Pons (tissue), 1 donor: ENCODE measurements at regions not wholly inside any gene's neighbourhood (a gene's known extent, or its start where the extent isn't known, plus 50 kb on each side); places are given as distances from the start of the nearest gene placed in this dataset.
"Not testable (repeated sequence)": the region's sequence is repeated elsewhere in the genome, so short reads cannot be mapped to it uniquely, and the experiment has no call there.

Experiments used
- DNase-seq: peaks from one replicate; pipeline ENCODE4 v3.0.0-alpha.2; 2016; ENCODE audit warnings: low spot score

DNA sequence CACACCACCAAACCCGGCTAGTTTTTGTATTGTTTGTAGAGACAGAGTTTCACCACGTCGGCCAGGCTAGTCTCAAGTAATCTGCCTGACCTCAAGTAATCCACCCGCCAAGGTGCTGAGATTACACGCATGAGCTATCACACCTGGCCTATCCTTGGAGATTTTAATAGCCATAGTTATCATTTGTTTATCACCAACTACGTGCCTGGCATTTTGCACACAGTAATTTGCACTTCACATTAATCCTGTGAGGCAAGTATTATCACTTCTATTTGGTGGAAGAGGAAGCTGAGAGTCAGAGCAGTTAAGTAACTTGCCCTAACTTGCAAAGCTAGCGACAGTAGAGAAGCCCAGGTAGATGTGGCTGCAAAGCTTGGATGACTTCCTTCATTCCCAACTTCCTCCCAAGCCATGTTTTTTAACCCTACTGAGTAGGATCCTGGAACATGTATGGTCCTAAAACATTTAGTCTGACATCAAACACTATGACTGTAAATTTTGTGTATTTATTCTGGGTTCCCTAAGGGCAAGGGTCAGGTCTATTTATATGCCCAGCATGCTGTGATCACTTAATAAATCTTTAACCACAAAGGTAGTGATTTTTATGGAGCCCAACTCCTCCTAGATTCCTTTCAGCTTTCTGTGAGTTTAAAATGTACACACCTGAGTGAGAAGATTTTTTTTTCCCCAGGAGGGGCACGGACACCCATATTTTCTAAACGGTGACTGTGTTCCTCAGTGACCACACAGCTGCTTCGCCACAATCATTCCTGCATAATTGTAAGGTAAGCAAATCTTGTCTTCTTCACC lies 100.2 kb upstream of the RAI14 start:
- no peak for DNase-seq

- DNase-seq = no peak
Observed at GRCh38 chr5:34556509-34556782, 99.7 kb upstream of the RAI14 start.

- DNase-seq = not testable (repeated sequence)
Observed at GRCh38 chr5:34561581-34561980, 94.5 kb upstream of the RAI14 start.

- no peak for DNase-seq
Observed at GRCh38 chr5:34562791-34563190, 93.3 kb upstream of the RAI14 start.

DNA sequence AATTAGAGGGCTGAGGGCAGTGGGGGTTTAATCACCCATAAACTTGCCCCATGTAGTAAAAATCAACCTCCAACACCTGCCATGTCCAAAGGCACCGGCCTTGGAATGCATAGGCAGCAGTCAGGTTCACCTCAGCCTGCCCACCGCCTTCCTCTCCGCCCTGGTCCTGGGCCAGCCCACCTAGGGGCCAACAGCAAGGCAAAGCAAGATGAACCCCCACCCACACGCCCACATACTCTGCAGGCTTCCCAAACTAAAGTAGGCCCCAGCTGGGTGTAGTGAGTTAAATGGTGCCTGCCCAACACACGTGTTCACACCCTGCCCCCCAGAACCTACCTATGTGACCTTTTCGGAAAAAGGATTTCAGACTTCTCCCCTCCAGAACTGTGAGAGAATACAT lies 92.9 kb upstream of the RAI14 start:
- no peak for DNase-seq

GRCh38 chr5:34563931-34564709 lies 92.0 kb upstream of the RAI14 start:
- DNase-seq = no peak

GRCh38 chr5:34564710-34565235 lies 91.4 kb upstream of the RAI14 start:
- DNase-seq = no peak

DNA sequence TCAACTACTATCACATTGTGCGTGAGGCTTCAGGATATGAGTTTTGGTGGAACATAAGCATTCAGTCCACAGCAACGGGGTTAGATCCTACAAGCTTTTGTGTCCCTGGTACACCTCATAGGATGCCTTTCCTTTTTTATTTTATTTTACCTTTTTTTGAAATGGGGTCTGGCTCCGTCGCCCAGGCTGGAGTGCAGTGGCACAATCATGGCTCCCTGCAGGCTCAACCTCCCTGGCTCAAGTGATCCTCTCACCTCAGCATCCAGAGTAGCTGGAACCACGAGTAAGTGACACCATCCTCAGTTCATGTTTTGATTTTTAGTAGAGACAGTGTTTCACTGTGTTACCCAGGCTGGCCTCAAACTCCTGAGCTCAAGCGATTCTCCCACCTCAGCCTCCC lies 86.0 kb upstream of the RAI14 start:
- DNase-seq = no peak

DNA sequence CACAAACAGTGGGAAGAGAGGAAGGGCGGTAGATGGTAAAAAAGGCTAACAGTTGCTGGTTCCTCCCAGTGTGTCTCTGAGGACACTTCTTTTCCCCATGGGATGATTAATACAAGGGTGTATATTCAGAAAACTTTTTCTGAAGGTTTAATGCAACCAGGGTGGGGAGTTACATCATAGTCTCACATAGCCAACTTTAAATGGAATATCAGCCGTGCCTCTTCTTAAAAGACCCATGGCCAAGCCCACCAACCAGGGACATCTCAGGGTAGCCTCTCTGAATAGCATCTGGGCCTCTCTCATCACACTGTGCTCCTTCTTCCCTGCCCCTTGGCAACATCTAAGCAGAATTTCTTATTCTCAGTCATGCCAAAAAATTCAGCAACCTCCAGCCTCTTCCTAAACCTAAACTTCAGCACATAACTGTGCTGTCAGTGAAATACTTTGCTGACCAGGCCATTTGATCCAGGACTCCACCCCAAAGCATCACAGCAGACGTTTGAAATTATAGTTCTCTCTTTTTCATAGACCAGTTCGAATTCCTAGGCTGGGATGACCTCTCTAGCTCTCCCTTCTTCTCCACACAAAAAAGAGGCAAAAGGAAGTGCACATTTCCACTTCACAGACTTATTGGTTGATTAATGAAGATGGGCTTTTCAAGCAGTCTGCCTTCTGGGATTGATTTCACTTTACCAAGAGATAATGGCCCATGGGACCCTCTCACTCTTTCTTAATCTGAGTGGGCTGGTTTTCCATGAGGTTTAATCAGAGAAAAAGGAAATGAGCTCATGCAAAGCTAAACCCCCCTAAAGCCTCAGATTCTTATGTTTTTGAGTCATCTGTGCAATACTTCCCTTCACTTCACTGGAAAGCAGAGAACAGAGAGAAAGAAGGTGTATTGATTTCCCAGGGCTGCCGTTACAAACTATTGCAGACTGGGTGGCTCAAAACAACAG lies 85.1 kb upstream of the RAI14 start:
- no peak for DNase-seq

DNA sequence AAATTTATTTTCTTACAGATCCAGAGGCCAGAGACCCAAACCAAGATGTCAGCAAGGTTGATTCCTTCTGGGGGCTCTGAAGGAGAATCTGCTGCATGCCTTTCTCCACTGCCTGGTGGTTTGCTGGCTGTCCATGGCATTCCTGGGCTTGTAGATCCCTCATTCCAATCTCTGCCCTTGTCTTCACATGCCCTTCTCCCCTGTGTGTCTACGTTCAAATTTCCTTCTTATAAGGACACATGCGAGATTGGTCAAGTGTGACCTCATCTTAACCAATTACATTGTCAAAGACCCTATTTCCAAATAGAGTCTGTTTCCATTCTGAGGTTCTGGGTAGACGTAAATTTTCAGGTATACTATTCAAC lies 84.5 kb upstream of the RAI14 start:
- no peak for DNase-seq

GRCh38 chr5:34574936-34575467 lies 81.1 kb upstream of the RAI14 start:
- DNase-seq = no peak

DNA sequence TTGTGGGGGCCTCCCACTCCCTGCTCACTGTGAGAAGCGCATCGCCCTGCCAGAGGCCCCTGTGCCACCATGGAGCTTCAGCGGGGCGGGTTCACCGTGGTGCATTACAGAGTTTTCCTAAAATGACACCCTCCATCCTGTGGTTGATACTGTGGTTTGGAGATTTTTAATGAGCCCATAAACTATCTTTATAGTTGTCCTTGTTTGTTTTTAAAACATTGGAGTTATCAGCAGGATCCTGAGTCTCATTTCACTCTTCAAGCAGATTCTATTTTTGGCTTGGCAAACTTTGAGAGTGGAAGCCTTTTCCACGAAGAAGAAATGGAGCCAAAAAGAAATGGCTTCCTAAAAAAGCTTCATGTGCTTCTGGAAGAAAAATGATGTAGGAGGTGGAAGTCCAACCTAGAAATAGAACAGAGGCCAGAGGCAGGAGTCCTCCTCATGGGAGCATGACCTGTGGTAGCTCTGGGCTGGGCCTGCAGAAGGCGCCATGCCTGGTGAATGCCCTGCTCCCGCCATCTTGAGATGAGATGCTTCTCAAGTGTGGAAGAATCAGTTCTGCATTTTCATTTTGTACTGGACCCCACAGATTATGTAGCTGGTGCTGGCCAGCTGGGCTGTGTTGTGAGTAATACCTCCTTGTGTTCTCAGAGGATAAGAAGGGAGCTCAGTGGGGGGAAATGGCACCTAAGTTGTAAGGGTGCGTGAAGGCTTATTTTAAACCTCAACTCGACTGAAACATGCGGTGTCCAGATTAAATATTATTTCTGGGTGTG lies 79.0 kb upstream of the RAI14 start:
- DNase-seq = no peak

DNA sequence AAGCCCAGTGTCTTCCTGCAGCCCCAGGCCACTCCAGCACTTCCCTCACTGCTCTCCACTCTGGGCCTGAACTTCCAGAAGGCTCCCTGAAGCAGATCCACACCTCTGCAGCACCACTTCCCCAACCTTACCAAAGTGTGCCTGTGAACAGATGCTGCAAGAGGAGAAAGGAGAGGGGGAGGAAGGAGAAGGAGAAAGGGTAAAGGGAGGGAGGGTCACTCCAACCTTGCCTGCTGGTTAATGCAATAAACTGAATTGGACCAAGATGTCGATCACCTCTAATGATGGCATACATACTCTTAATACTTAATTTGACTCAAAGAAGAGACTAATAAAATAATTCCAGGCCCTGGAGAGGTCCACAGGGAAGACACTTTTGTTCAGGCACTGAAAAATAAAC lies 77.2 kb upstream of the RAI14 start:
- DNase-seq = no peak

DNA sequence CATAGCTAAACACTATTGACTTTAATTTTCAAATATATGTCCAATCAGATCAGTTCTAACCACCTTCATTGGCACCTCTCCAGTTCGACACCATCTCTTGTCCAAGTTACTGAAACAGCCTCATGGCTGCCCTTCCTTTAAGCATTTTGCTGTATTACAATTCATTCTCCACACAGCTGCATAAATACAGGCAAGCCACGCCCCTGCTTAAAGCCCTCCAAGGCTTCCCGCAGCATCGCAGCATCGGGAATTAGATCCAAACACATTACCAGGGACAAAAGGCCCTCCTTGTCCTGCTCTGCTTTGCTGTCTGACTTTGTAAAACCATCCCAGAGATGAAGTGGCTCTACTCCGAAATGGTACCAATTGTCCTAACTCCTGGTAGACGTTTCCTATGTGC lies 75.1 kb upstream of the RAI14 start:
- DNase-seq = no peak

- DNase-seq = no peak
Observed at GRCh38 chr5:34582371-34582770, 73.8 kb upstream of the RAI14 start.

DNA sequence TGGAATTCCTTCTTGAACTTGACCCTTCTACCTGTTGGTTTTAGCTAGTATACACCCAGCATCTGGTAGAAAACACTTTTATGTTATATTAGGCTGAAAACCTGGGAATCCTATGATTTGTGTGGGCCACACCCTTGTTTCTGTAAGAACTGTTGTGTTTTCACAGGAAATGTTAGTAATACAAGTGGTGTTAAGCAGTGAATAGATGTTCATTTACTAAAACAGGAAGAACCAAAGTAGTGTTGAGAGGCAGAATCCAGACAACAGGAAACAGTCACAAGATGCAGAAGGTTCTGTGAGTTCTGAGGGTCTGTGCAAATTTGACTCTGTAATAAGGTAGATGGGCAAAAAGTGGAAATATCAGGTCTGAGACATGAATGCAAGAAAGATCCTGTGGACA lies 73.0 kb upstream of the RAI14 start:
- no peak for DNase-seq

DNA sequence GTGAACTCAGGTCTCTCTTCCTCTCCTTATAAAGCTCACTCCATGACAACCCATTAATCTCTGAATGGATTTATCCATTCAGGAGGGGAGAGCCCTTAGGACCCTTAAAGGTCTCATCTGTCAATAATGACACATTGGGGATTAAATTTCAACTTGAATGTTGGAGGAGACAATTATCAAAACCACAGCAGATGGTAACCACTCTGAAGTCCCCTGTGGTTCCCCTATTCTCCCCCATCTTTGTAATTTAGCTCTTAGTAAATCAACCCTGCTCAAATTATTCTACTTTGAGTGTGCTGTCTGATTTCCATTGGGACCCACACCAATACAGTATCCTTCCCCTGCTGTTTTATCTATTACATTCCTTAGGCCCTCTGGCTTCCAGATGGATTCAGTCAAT lies 72.0 kb upstream of the RAI14 start:
- no peak for DNase-seq

GRCh38 chr5:34585601-34586104 lies 70.5 kb upstream of the RAI14 start:
- no peak for DNase-seq

DNA sequence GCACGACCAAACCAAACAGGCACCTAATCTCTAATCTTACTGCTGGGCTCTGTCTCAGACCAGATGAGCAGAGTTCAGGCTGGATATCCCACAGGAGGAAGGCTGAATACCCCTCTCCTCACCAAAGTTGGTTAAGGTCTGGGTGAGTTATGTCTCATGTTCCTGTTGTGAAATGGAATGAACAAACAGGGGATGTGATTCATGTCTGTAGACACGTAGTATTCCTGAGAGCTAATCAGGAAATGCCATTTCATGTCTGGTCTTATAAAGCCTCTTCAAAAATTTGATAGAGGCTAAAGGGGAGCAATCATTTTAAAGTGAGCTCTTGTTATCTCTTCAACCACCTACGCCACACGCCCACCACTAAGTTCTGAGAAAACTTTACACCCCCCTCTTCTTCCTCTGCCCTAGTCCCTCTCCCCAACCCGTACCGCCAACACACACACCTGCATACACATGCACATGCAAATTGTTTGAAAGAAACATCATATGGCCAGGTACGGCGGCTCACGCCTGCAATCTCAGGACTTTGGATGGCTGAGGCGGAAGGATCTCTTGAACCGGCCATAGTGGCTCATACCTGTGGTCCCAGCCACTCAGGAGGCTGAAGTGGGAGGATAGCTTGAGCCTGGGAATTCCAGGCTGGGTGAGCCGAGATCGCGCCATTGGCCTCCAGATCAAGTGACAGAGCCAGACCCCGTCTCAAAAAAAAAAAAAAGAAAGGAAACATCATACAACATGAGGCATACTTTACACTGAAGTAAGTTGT lies 69.8 kb upstream of the RAI14 start:
- no peak for DNase-seq
